ENCODE measurements at regions not wholly inside any gene's neighbourhood (a gene's known extent, or its start where the extent isn't known, plus 50 kb on each side); places are given as distances from the start of the nearest gene placed in this dataset.

GRCh38 chr5:135162661-135163265, 128.7 kb upstream of the PITX1 start:
- Histone ChIP-seq H3K36me3 (ENCODE audit: control insufficient read depth in 2 of 2, insufficient read depth in 2 of 2, low read length in 2 of 2) (no peaks in the 10 kb centered on the region), H3K4me1 (ENCODE audit: control insufficient read depth, insufficient read depth, low read length) (no peaks in the 10 kb centered on the region), H3K9me3 (ENCODE audit: control insufficient read depth in 2 of 2, low read length in 2 of 2) (peaks cover 3 to 6% of the 10 kb centered on the region in 2 donors), H3K4me3 (ENCODE audit: low read length in 2 of 2) (no peak overlapping the region), H3K27ac (ENCODE audit: low read length) (no peak overlapping the region), H3K27me3 (ENCODE audit: control insufficient read depth in 1 of 2, insufficient read depth in 2 of 2, low read length in 2 of 2) (peaks cover 4% of the 10 kb centered on the region in 2 donors), H3K9ac (ENCODE audit: low read length in 2 of 2) (no peak overlapping the region)

DNA sequence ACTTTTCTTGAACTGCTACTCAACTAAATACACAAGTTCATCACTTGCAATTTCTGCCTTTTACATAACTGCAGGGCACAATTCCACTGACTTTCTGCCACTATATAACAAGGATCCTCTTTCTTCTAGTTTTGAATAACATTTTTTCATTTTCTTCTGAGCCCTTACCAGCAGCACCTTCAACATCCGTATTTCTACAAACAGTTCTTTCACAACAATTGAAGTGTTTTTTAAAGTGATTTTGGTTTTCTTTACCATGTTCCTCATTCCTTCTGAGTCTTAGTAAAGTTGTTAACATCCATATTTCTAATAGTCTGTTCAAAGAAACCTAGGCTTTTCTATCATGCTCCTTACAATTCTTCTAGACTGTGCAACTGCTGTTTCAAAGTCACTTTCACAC, 127.2 kb upstream of the PITX1 start:
- no peak overlapping the region for H3K27ac ChIP-seq (ENCODE audit: low read length)
- no peaks in the 10 kb centered on the region for H3K4me1 ChIP-seq (ENCODE audit: control insufficient read depth, insufficient read depth, low read length)
- peaks cover 4% of the 10 kb centered on the region in 2 donors for H3K27me3 ChIP-seq (ENCODE audit: control insufficient read depth in 1 of 2, insufficient read depth in 2 of 2, low read length in 2 of 2)
- peaks cover 6 to 14% of the 10 kb centered on the region in 2 donors for H3K9me3 ChIP-seq (ENCODE audit: control insufficient read depth in 2 of 2, low read length in 2 of 2)
- no peak overlapping the region for H3K9ac ChIP-seq (ENCODE audit: low read length in 2 of 2)
- H3K36me3 ChIP-seq (ENCODE audit: control insufficient read depth in 2 of 2, insufficient read depth in 2 of 2, low read length in 2 of 2), result no peaks in the 10 kb centered on the region
- no peak overlapping the region for H3K4me3 ChIP-seq (ENCODE audit: low read length in 2 of 2)

- H3K4me1 ChIP-seq (ENCODE audit: control insufficient read depth, insufficient read depth, low read length), result no peaks in the 10 kb centered on the region
- no peaks in the 10 kb centered on the region for H3K36me3 ChIP-seq (ENCODE audit: control insufficient read depth in 2 of 2, insufficient read depth in 2 of 2, low read length in 2 of 2)
- H3K9me3 ChIP-seq (ENCODE audit: control insufficient read depth in 2 of 2, low read length in 2 of 2), result peaks cover 6 to 14% of the 10 kb centered on the region in 2 donors
- no peak overlapping the region for H3K27ac ChIP-seq (ENCODE audit: low read length)
- H3K27me3 ChIP-seq (ENCODE audit: control insufficient read depth in 1 of 2, insufficient read depth in 2 of 2, low read length in 2 of 2), result peaks cover 4% of the 10 kb centered on the region in 2 donors
- H3K9ac ChIP-seq (ENCODE audit: low read length in 2 of 2), result no peak overlapping the region
- no peak overlapping the region for H3K4me3 ChIP-seq (ENCODE audit: low read length in 2 of 2)
Measured at GRCh38 chr5:135160036-135160675, 126.1 kb upstream of the PITX1 start.

DNA sequence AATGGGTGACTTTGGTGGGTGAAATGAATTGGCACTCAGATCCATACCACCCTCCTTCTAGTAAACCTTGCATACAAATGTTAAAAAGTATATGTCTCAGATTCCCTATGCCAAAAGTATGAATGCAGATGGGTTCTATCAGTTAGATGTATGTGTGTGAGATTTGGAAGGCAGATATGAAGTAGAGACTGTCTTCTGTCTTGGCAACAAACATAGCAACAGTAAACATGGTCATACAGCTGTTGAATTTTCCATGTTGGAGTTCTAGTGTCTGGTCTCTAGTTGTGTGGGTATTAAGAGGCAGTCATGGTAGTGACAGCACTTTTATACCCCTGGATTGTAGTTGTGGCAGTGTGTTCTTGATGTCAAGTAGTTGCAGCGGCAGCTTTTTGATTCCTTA, 125.6 kb upstream of the PITX1 start:
- Histone ChIP-seq H3K27me3 (ENCODE audit: control insufficient read depth in 1 of 2, insufficient read depth in 2 of 2, low read length in 2 of 2) (peaks cover 4% of the 10 kb centered on the region in 2 donors), H3K4me1 (ENCODE audit: control insufficient read depth, insufficient read depth, low read length) (no peaks in the 10 kb centered on the region), H3K9ac (ENCODE audit: low read length in 2 of 2) (no peak overlapping the region), H3K9me3 (ENCODE audit: control insufficient read depth in 2 of 2, low read length in 2 of 2) (peaks cover 6 to 14% of the 10 kb centered on the region in 2 donors), H3K27ac (ENCODE audit: low read length) (no peak overlapping the region), H3K4me3 (ENCODE audit: low read length in 2 of 2) (no peak overlapping the region), H3K36me3 (ENCODE audit: control insufficient read depth in 2 of 2, insufficient read depth in 2 of 2, low read length in 2 of 2) (no peaks in the 10 kb centered on the region)

DNA sequence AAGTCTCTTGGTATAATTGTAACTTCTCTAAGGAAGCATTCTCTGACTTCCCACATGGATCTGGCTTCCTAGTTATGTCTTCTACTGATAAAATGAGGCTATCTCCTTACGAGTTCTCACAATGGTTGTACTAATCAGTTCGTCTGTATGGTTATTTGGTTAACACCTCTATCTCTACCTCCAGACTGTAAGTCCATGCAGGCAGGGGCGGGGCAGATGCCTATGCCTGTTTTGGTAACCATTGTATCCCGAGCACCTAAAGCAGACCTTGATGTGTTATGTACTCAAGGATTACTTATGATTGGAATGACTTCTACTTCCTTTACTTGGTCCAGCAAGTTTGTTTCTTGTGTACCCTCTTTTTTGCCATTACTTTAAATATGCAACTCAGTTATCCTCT, 125.0 kb upstream of the PITX1 start:
- no peak overlapping the region for H3K4me3 ChIP-seq (ENCODE audit: low read length in 2 of 2)
- no peaks in the 10 kb centered on the region for H3K36me3 ChIP-seq (ENCODE audit: control insufficient read depth in 2 of 2, insufficient read depth in 2 of 2, low read length in 2 of 2)
- H3K9ac ChIP-seq (ENCODE audit: low read length in 2 of 2), result no peak overlapping the region
- H3K27ac ChIP-seq (ENCODE audit: low read length), result no peak overlapping the region
- H3K4me1 ChIP-seq (ENCODE audit: control insufficient read depth, insufficient read depth, low read length), result no peaks in the 10 kb centered on the region
- H3K9me3 ChIP-seq (ENCODE audit: control insufficient read depth in 2 of 2, low read length in 2 of 2), result peaks cover 6 to 14% of the 10 kb centered on the region in 2 donors
- H3K27me3 ChIP-seq (ENCODE audit: control insufficient read depth in 1 of 2, insufficient read depth in 2 of 2, low read length in 2 of 2), result peaks cover 4% of the 10 kb centered on the region in 2 donors

GRCh38 chr5:135158314-135158697, 124.3 kb upstream of the PITX1 start:
- Histone ChIP-seq H3K27me3 (ENCODE audit: control insufficient read depth in 1 of 2, insufficient read depth in 2 of 2, low read length in 2 of 2) (peaks cover 2 to 4% of the 10 kb centered on the region in 2 donors), H3K9me3 (ENCODE audit: control insufficient read depth in 2 of 2, low read length in 2 of 2) (peaks cover 6 to 14% of the 10 kb centered on the region in 2 donors), H3K4me3 (ENCODE audit: low read length in 2 of 2) (no peak overlapping the region), H3K9ac (ENCODE audit: low read length in 2 of 2) (no peak overlapping the region), H3K27ac (ENCODE audit: low read length) (no peak overlapping the region), H3K4me1 (ENCODE audit: control insufficient read depth, insufficient read depth, low read length) (no peaks in the 10 kb centered on the region), H3K36me3 (ENCODE audit: control insufficient read depth in 2 of 2, insufficient read depth in 2 of 2, low read length in 2 of 2) (no peaks in the 10 kb centered on the region)

GRCh38 chr5:135157421-135158313, 123.6 kb upstream of the PITX1 start:
- Histone ChIP-seq H3K9ac (ENCODE audit: low read length in 2 of 2) (no peak overlapping the region), H3K4me1 (ENCODE audit: control insufficient read depth, insufficient read depth, low read length) (no peaks in the 10 kb centered on the region), H3K9me3 (ENCODE audit: control insufficient read depth in 2 of 2, low read length in 2 of 2) (peaks cover 6 to 14% of the 10 kb centered on the region in 2 donors), H3K27ac (ENCODE audit: low read length) (no peak overlapping the region), H3K4me3 (ENCODE audit: low read length in 2 of 2) (no peak overlapping the region), H3K36me3 (ENCODE audit: control insufficient read depth in 2 of 2, insufficient read depth in 2 of 2, low read length in 2 of 2) (no peaks in the 10 kb centered on the region), H3K27me3 (ENCODE audit: control insufficient read depth in 1 of 2, insufficient read depth in 2 of 2, low read length in 2 of 2) (peaks cover 0 to under 1% of the 10 kb centered on the region in 2 donors)

DNA sequence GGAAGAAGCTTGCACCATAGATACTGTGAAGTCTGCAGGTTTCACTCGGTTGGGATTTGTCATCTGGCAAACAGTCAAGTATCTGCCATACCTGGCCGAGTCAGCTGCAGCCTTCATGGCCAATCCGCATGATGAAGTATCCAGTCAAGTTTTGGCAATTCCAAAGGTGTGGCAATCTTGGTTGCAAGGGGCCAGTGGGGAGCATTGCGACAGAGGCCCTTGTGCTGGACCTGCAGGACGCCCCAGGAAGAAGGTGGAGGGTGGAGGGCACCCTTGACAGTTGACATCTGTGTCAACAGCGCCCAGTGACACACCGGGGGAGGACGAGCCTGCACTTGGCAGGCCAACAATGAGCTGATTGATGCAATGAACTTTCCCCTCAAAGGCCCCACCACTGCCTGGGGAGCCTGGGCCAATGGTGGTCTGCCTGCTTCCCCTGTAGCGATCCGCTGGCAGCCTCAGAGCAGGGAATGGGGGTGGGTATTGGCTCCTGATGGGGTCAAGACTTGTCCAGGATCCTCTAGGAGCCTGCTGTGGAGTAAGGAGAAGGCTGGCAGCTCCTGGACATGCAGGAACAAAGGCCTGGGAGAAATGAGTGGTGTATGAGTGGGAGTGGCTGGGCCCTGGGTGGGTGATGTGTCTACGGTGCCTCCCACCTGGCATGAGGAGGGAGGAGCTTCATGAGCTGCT, 122.8 kb upstream of the PITX1 start:
- no peak overlapping the region for H3K4me3 ChIP-seq (ENCODE audit: low read length in 2 of 2)
- no peak overlapping the region for H3K9ac ChIP-seq (ENCODE audit: low read length in 2 of 2)
- H3K4me1 ChIP-seq (ENCODE audit: control insufficient read depth, insufficient read depth, low read length), result no peaks in the 10 kb centered on the region
- peaks cover 6 to 14% of the 10 kb centered on the region in 2 donors for H3K9me3 ChIP-seq (ENCODE audit: control insufficient read depth in 2 of 2, low read length in 2 of 2)
- H3K27me3 ChIP-seq (ENCODE audit: control insufficient read depth in 1 of 2, insufficient read depth in 2 of 2, low read length in 2 of 2), result peaks cover 0 to 2% of the 10 kb centered on the region in 2 donors
- no peak overlapping the region for H3K27ac ChIP-seq (ENCODE audit: low read length)
- no peaks in the 10 kb centered on the region for H3K36me3 ChIP-seq (ENCODE audit: control insufficient read depth in 2 of 2, insufficient read depth in 2 of 2, low read length in 2 of 2)

GRCh38 chr5:135156337-135156714, 122.3 kb upstream of the PITX1 start:
- peaks cover 0 to 2% of the 10 kb centered on the region in 2 donors for H3K27me3 ChIP-seq (ENCODE audit: control insufficient read depth in 1 of 2, insufficient read depth in 2 of 2, low read length in 2 of 2)
- no peaks in the 10 kb centered on the region for H3K36me3 ChIP-seq (ENCODE audit: control insufficient read depth in 2 of 2, insufficient read depth in 2 of 2, low read length in 2 of 2)
- peaks cover 6 to 14% of the 10 kb centered on the region in 2 donors for H3K9me3 ChIP-seq (ENCODE audit: control insufficient read depth in 2 of 2, low read length in 2 of 2)
- H3K4me3 ChIP-seq (ENCODE audit: low read length in 2 of 2), result no peak overlapping the region
- no peak overlapping the region for H3K27ac ChIP-seq (ENCODE audit: low read length)
- no peaks in the 10 kb centered on the region for H3K4me1 ChIP-seq (ENCODE audit: control insufficient read depth, insufficient read depth, low read length)
- no peak overlapping the region for H3K9ac ChIP-seq (ENCODE audit: low read length in 2 of 2)

GRCh38 chr5:135155616-135156214, 121.7 kb upstream of the PITX1 start:
- Histone ChIP-seq H3K36me3 (ENCODE audit: control insufficient read depth in 2 of 2, insufficient read depth in 2 of 2, low read length in 2 of 2) (no peaks in the 10 kb centered on the region), H3K27me3 (ENCODE audit: control insufficient read depth in 1 of 2, insufficient read depth in 2 of 2, low read length in 2 of 2) (peaks cover 0 to 2% of the 10 kb centered on the region in 2 donors), H3K4me3 (ENCODE audit: low read length in 2 of 2) (no peak overlapping the region), H3K9ac (ENCODE audit: low read length in 2 of 2) (no peak overlapping the region), H3K9me3 (ENCODE audit: control insufficient read depth in 2 of 2, low read length in 2 of 2) (peaks cover 6 to 14% of the 10 kb centered on the region in 2 donors), H3K27ac (ENCODE audit: low read length) (no peak overlapping the region), H3K4me1 (ENCODE audit: control insufficient read depth, insufficient read depth, low read length) (no peaks in the 10 kb centered on the region)
